ENCODE measurements at regions not wholly inside any gene's neighbourhood (a gene's known extent, or its start where the extent isn't known, plus 50 kb on each side); places are given as distances from the start of the nearest gene placed in this dataset.

GRCh38 chr7:85749696-85750453 lies 563.0 kb upstream of the SEMA3D start:
- Histone ChIP-seq H3F3A (ENCODE audit: insufficient read depth, low read length, poor library complexity, severe bottlenecking) (no peaks in the 10 kb centered on the region), H4K20me1 (ENCODE audit: insufficient read depth) (no peaks in the 10 kb centered on the region), H3K27ac (ENCODE audit: low read length) (no peak overlapping the region), H3K27me3 (ENCODE audit: insufficient read depth, low read depth, low read length) (no peaks in the 10 kb centered on the region), H3K4me2 (ENCODE audit: low read length) (no peak overlapping the region), H3K9ac (ENCODE audit: low read length) (no peak overlapping the region), H3K9me2 (ENCODE audit: insufficient read depth, low read length) (no peaks in the 10 kb centered on the region), H3K4me3 (ENCODE audit: low read length) (no peak overlapping the region), H3K79me2 (replicated peaks; ENCODE audit: insufficient read depth, low read length) (no peaks in the 10 kb centered on the region), H3K36me3 (ENCODE audit: insufficient read depth, low read length) (no peaks in the 10 kb centered on the region), H2AFZ (ENCODE audit: low read depth, low read length) (no peak overlapping the region), H3K9me3 (ENCODE audit: low read length) (no peaks in the 10 kb centered on the region)
- TF ChIP-seq EP300 (conservative IDR thresholded peaks at IDR 0.05; ENCODE audit: poor library complexity, severe bottlenecking) (no peak), TAF1 (IDR thresholded peaks at IDR 0.05; ENCODE audit: low read depth) (no peak), MXI1 (conservative IDR thresholded peaks at IDR 0.05; ENCODE audit: poor library complexity, severe bottlenecking) (no peak), POLR2AphosphoS5 (IDR thresholded peaks at IDR 0.05) (no peak), RAD21 (conservative IDR thresholded peaks at IDR 0.05) (no peak), CTCF (IDR thresholded peaks at IDR 0.05; ENCODE audit: poor library complexity, severe bottlenecking) (no peak), SMC3 (conservative IDR thresholded peaks at IDR 0.05; ENCODE audit: poor library complexity) (no peak), REST (IDR thresholded peaks at IDR 0.05; ENCODE audit: borderline replicate concordance) (no peak), EZH2 (IDR thresholded peaks at IDR 0.05; ENCODE audit: borderline replicate concordance, insufficient read depth, low read length, poor library complexity, severe bottlenecking) (no peak)

GRCh38 chr7:85748861-85749260 lies 562.0 kb upstream of the SEMA3D start:
- Histone ChIP-seq H3K9me2 (ENCODE audit: insufficient read depth, low read length) (no peaks in the 10 kb centered on the region), H3K4me3 (ENCODE audit: low read length) (no peak overlapping the region), H3K9ac (ENCODE audit: low read length) (no peak overlapping the region), H2AFZ (ENCODE audit: low read depth, low read length) (no peak overlapping the region), H4K20me1 (ENCODE audit: insufficient read depth) (no peaks in the 10 kb centered on the region), H3K4me2 (ENCODE audit: low read length) (no peak overlapping the region), H3F3A (ENCODE audit: insufficient read depth, low read length, poor library complexity, severe bottlenecking) (no peaks in the 10 kb centered on the region), H3K9me3 (ENCODE audit: low read length) (no peaks in the 10 kb centered on the region), H3K79me2 (replicated peaks; ENCODE audit: insufficient read depth, low read length) (no peaks in the 10 kb centered on the region), H3K27ac (ENCODE audit: low read length) (no peak overlapping the region), H3K36me3 (ENCODE audit: insufficient read depth, low read length) (no peaks in the 10 kb centered on the region), H3K27me3 (ENCODE audit: insufficient read depth, low read depth, low read length) (no peaks in the 10 kb centered on the region)
- no peak for TF ChIP-seq RAD21 (conservative IDR thresholded peaks at IDR 0.05)
- TF ChIP-seq CTCF (IDR thresholded peaks at IDR 0.05; ENCODE audit: poor library complexity, severe bottlenecking) = no peak
- TF ChIP-seq EZH2 (IDR thresholded peaks at IDR 0.05; ENCODE audit: borderline replicate concordance, insufficient read depth, low read length, poor library complexity, severe bottlenecking) = no peak
- TF ChIP-seq EP300 (conservative IDR thresholded peaks at IDR 0.05; ENCODE audit: poor library complexity, severe bottlenecking) = no peak
- no peak for TF ChIP-seq MXI1 (conservative IDR thresholded peaks at IDR 0.05; ENCODE audit: poor library complexity, severe bottlenecking)
- TF ChIP-seq SMC3 (conservative IDR thresholded peaks at IDR 0.05; ENCODE audit: poor library complexity) = no peak
- TF ChIP-seq POLR2AphosphoS5 (IDR thresholded peaks at IDR 0.05) = no peak
- TF ChIP-seq TAF1 (IDR thresholded peaks at IDR 0.05; ENCODE audit: low read depth) = no peak
- TF ChIP-seq REST (IDR thresholded peaks at IDR 0.05; ENCODE audit: borderline replicate concordance) = no peak
